Vagina (tissue), 2 donors: ENCODE measurements at regions not wholly inside any gene's neighbourhood (a gene's known extent, or its start where the extent isn't known, plus 50 kb on each side); places are given as distances from the start of the nearest gene placed in this dataset.

Experiments used
- CTCF ChIP-seq, 3 experiments: fragments of 450-650 bp in 2 of 3; fragments of 200-600 bp in 1 of 3; sonication (generic) in 1 of 3; IDR thresholded peaks; one replicate each; pipeline ENCODE4 v1.5.1; 2017 to 2019; ENCODE audit warnings: antibody characterized with exemption in 3 of 3, mild to moderate bottlenecking in 2 of 3, moderate library complexity in 2 of 3
- POLR2A ChIP-seq, 2 donors: fragments of 450-650 bp; IDR thresholded peaks; one replicate each; pipeline ENCODE4 v1.6.1; 2017; ENCODE audit warnings: antibody characterized with exemption in 2 of 2, mild to moderate bottlenecking in 2 of 2, moderate library complexity in 2 of 2

GRCh38 chr10:130715686-130716670 lies 579.8 kb downstream of the GLRX3 start:
- no peak for TF ChIP-seq POLR2A (IDR thresholded peaks at IDR 0.05)
- TF ChIP-seq CTCF (IDR thresholded peaks at IDR 0.05) = no peak
